Activated CD8-positive, alpha-beta memory T cell treated with anti-CD3 and anti-CD28 coated beads for 24 hours (primary cell): ENCODE measurements at regions not wholly inside any gene's neighbourhood (a gene's known extent, or its start where the extent isn't known, plus 50 kb on each side); places are given as distances from the start of the nearest gene placed in this dataset.

Source experiments
- DNase-seq: peaks from one replicate; pipeline ENCODE4 v3.0.0-alpha.2; 2020

DNA sequence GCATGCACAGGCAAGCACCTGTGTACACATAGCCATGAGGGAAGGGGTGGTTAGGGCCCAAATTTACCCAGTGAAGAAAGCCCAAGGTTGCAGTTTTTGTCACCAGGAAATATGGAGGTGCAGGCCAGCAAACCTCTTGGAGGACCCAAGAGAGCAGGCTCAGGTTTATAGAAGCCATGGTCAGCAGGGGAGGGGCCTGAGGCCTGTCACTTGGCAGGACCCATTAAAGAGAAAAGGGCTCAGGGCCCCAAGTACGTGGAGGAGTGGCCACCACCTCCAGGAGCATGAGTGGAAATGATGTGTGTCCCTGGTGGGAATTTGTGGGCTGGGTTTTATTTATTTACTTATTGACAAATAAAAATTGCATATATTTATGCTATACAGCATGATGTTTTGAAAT, 192.9 kb downstream of the HAUS1 start:
- no peak for DNase-seq

DNA sequence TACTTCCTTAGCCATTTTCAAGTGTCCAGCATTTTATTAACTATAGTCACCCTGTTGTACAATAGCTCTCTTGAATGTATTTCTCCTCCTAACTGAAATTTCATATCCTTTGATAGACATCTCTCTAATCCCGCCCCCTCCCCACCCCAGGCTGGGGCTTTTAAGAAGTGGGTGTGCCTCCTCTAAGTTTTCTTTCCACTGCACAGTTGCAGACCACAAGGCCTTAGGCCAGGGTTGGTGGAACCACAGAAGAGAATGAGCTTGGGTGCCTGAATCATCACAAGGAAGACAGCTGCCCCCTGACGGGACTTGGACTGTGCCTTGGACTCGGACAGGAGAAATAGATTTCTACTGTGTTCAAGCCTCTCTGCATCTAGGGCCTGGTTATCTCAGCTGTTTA, 193.4 kb downstream of the HAUS1 start:
- no peak for DNase-seq

DNA sequence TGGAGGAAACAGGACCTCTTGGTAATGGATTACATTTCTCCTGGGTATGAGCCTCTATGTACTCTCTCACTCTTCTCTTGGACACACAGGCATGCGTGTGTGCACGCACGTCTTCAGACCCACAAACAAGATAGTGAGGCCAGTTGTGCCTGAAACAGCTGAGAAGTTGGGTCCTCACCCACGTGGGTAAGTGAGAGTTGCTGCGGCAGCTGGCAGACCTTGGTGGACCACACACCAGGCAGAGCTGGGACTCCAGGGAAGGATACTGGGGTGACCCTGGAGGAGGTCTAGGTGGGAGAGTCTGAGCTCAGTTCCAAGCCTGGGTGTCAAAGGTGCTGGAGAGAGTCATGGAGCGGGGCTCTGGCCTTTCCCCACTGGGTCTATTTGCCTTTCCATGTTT, 194.3 kb downstream of the HAUS1 start:
- no peak for DNase-seq

DNA sequence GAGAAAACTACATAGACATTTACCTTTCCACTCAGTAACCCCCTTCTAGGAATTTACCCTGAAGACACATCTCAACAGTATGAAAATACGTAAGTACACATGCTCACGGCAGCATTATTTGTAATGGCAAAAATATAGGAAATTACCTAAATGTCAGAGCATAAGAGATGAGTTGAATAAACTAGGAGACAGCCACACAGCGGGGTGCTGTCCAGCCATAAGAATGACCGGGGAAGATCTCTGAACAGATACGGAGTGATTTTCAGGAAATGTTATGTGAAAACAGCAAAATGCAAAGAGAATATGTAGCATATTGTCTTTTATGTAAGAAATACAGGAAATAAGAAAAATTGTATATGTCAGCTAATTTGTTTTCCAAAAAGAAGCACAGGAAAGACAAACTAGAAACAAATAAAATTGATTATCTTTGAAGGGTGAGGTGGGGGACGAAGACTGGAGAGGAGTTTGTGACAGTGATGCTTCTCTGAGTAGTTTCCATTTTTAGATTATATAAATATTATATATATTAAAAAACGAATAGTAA, 195.4 kb downstream of the HAUS1 start:
- no peak for DNase-seq

DNA sequence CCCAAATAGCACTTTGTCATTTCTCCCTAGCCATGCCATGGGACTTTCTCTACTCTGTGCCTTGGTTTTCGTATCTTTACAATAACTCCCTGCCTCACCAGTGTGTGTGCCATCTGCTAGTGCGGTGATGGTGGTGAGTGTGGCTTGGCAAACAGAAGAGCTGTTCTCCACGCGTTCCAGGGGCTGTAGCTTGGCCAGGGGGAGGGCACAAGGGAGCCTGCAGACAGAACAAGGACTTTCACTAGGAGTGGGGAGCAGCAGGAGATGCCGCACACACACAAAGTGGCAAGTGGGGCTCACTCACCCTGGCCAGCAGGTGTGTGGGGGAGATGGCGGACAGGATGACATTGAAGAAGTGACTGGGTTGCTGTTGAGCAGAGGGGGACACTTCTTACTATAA, 196.9 kb downstream of the HAUS1 start:
- no peak for DNase-seq

DNA sequence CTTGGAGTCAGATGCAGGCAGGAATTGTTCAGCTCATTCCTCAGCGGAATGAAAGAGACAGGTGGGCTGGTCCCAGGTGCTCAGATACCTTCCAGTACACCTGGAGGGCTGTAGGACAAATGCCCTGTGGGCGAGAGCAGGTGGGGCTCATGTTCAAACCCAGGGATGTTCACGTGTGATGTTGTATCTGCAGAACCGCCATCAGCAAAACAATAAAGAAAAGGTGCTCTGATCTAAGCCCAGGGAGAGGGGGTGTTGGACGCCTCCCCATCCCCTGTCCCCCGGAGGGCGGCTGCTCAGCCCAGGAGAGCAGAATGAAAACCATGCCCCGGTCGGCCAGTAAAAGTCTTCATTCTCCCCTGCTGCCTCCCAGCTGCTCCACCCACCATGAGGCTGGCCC, 197.4 kb downstream of the HAUS1 start:
- no peak for DNase-seq

DNA sequence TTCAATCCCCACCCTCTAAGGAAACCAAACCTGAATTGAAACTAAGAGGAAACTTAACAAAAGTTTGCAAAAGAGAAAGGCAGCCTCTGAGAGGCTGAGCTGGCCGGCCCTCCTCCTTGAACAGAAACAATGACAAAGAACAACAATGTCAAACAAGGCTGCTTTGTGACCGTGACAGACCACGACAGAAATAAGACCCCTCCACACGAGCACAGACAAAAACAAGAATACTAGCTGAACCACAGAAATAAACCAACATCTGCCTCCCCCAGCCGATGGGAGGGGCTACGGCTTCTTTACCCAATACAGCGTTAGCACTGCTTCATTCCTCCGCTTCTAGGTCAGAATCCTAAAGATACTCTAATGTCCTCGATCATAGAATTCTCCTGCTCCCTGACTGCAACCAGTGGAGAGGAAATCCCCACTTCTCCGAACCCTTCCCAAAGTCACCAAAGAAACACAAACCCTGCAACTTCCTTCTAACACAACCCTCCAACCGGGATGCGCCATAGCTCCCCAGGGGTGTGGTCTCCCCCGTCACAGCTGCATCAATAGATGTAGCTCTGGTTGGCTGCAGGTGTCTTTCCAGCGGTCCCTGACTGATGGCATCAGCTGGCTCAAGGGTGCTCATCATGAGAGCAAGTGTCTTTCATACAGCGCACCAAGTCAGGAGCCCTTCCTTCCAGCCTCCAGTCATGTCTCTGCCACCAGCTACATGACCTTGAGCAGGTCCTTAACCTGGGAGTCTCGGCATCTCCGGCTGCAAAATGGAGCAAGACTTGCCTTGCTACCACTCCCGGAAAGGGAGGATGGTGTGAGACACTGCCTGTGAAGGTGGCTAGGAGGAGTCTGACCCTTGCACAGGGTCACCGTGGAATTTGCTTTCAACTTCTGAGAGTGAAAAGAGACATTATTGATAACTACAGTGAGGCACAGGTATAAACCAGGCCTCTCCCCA, 198.6 kb downstream of the HAUS1 start:
- no peak for DNase-seq

DNA sequence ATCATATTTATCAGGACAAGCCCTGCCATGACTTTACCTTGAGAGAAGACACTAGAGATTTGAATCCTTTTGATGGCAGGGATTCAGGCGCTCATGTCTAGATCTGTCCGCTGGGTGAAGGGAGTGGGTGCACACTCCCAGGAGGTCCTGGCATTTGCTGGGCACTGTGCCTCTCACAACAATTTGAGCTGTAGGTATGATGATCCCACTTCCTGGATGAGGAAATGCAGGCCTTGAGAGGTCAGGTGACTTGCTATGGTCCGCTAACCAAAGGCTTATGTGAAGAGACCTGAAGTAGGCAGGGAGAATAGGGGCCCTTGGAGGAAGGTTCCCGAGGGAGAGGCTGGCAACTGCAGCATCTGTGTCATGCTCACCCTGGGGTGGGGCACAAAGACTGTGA, 206.1 kb downstream of the HAUS1 start:
- DNase-seq: no peak

DNA sequence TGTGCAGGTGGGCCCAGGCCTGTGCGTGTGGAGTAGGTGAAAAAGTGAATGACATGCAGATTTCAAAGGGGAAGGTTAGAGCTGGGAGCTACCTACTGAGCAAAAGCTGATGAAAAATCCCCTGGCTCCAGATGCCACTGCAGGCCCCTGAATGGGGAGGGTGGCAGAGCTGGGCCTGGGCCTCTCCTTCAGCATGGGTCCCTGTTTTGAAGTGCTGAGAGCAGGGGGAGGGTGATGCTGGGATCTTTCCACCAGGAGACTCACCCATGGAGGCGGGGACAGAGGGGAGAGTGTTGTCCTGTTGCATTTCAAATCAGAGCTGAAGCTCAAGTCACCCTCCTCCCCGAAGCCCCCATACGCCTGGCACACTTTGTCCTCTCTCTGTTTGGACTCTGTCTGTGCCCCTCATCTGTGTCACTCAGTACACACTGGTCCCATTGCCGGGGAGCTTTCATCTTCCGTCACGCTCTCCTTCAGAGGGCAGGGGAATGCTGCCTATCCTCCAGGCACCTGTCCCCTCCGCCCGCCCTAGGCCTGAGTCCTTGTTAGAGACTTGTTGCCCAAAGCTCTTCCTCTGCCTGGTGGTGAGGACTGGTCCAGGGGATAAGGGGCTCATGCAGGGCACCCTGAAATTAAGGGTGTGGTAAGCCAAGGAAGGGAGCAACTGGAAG, 206.6 kb downstream of the HAUS1 start:
- no peak for DNase-seq

DNA sequence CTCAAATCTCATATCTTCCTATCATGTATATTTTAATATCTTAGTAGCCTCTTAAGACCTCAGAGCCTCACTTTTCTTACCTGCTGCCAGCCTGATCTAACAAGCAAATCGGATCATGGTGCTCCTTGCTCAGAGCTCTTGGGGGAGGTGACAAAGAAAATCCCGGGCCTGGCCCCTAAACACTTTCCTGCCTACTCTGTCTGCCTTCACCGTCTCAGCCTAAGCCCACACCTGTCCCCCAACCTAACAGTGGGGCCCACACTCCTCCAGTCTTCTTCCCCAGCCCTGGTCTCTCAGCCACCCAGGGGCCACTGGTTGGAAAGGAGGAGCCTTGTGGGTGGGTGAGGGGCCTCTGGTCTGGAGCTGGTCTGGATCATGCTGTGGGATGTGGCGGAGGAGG, 207.3 kb downstream of the HAUS1 start:
- no peak for DNase-seq

DNA sequence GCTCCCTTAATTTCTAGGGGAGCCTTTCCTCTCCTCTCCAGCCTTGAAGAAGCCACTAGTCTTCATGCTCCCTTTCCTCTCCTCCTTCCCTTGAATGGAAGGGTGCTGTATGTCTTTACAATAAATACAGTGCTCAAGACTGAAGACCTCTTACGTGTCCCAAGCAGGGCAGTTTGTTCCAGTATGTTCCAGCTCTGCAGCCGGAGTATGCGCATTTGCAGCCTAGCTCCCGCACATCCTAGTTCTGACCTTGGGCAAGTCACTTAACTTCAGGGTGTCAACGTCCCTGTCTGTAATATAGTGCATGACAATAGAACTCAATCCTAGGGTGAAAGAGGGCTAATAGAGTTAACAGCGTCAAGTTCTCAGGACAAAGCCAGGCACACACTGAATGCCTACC, 208.0 kb downstream of the HAUS1 start:
- DNase-seq: no peak

DNA sequence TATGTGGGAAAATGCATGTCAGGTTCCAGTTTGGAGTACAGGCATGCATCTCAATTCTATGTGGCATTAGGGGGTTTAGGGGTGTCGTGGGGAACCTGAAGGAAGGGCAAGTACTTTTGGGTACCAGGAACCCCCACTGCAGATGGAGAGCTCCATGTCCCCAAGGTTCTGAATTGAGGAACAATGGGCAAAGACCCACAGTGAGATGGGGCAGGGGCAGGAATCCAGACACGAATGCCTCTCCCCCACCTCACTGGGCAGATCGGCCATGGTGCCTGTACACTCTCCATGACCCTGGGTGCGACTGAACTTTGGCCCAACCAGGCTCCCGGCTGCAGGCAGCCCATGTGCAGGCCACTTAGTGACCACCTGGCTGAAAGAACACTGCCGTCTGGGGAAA, 209.3 kb downstream of the HAUS1 start:
- no peak for DNase-seq

DNA sequence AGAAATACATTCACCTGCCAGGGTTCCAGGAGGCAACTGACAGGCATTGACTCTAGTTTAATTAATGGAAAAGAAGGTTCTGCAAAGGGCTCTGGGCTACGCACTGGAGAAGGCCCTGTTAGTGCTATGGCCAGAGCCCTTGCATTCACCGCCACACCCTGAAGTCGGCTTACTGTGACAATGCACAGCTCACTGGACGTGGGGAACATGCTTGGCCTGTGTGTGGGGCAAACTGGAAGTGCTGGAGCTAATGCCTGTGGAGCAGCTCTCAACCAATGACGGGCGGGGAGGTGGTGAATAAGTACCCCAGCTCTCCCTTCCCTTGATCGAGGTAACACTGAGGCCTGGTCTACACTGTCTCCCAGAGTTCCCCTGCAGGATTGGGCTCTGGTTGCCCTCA, 209.8 kb downstream of the HAUS1 start:
- DNase-seq: no peak

DNA sequence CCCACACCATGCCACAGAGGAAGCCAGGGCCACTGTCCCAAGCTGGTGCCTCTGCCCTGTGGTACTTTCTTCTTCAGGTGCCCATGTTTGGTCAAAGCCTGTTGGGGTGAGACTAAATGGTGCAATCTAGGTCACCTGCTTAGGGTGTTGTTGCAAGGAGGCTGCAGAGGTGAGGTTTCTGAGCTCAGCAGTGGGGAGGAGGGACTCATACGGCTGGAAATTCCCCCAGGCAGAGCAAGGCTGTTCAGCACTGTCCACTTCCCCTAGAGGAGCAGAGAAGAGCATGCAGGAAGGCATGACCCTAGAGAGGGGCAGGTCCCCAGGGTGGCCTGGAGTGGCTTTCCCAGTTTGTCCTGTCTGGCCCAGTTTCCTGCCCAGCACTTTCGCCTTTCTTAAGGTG, 211.0 kb downstream of the HAUS1 start:
- DNase-seq: no peak

DNA sequence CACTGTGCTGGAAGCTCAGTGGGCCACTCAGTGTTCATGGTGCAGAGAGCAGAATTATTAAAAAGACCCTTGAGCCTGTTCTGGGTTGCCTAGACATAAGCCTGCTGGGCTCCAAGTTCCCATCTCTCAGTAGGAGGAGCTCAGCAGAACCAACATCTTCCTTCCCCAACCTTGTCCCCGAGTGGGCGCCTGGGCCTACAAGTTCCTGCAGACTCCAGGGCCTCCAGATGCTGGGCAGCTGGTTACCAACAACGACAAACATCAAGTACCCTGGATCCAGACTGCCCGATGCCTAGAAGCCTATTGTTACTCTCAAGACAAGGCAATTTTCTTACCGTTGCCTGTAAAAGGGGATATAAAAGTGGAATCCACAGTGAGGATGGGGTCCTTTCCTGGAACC, 214.2 kb downstream of the HAUS1 start:
- DNase-seq: no peak

DNA sequence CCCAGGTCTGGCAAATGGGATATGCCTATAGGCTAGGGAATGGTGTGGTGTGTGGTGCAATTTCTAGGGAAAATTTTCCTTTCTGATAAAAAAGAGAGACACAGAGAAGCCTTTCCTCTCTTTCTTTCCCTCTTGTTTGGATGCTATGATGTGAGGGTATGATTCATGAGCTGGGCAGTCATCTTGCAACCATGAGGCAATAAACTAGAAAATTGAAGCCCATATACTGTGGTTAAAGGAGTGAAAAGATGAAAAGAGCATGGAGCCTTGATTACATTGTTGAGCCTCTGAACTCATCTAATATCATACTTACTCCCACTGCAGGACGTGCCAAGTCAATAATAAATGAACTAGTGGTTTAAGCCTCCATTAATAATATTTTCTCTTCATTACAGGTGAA, 215.6 kb downstream of the HAUS1 start:
- DNase-seq: no peak

DNA sequence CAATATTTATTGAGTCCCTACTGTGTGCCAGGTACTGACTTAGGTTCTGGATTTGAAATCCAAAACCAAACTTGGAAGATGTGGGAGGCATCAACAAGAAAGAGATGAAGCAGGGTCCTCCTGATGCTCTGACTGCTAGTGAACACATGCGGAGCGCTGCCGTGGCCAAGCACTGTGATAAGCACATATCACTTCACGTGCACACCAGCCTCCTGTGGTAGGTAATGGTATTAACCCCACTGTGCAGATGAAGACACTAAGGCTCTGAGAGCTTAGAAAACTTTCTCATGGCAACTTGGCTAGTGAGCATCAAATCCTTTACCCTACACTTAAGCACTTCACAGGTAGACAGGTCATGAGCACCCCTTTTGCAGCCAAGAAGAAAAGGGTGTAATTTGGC, 216.1 kb downstream of the HAUS1 start:
- no peak for DNase-seq

DNA sequence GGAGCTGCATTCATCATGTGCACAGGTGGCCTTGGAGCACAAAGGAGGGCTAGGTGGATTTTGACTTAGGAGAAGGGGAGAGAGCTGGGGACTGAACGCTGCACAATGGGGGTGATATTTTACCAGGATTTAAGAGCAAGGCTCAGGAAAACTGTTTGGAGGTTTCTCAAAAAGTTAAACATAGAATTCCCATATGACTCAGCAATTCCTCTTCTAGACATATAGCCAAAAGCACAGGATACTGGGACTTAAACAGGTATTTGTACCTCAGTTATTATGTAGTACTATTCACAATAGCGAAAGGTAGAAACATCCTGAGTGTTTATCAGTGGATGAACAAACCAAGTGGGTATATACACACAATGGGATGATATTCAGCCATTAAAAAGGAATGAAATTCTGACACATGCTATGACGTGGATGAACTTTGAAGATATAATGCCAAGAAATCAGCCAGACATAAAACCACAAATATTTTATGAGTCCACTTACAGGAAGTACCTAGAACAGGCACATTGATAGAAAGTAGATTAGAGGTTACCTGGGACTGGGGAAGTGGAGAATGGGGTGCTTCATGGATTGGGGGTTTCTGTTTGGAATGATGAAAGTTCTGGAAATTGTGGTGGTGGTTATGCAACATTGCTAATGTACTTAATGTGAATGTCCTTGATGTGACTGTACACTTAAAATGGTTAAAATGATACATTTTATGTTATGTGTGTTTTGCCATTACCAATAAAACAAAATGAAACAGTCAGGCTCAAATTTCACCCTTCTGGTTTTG, 216.9 kb downstream of the HAUS1 start:
- DNase-seq: no peak

DNA sequence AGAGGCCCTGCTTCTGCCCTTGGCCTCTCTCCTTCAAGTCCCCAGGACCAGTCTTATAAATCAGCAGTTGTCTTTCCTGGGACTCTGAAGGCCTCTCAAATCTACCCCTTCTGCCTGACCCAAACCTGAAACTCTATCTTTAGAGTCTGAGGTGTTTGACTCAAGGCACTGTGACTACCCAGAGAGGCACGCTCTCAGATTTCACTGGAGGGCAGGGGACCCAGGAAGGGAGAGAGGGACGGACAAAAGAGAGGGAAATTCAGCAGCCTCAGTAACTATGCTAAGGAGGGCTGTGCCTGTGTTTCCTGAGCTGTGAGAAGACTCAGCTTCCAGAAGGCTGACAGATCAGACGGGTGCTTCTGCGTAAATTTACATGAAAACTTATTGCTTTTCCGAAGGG, 217.8 kb downstream of the HAUS1 start:
- DNase-seq: no peak

DNA sequence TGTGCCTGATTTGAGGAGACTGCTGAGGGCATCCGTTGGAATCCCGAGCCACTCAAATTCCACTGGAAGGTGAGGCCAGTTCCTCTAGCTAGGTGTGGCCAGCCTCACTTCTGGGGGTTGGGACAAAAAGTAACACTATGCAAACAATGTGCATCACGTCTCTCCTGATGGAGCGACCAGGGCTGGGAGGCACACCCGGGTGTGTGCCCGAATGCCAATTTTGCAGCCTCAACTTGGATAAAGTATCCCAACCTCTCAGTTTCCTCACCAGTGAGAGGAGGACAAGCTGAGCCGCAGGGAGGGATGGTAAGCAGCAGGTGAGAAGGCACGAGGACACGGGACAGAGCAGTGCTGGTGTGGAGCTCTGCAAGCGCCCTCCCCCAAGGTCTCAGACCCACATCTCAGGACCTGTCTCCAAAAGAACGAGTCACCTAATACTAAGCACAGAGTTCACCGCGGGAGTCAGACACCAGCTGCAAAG, 218.3 kb downstream of the HAUS1 start:
- no peak for DNase-seq

DNA sequence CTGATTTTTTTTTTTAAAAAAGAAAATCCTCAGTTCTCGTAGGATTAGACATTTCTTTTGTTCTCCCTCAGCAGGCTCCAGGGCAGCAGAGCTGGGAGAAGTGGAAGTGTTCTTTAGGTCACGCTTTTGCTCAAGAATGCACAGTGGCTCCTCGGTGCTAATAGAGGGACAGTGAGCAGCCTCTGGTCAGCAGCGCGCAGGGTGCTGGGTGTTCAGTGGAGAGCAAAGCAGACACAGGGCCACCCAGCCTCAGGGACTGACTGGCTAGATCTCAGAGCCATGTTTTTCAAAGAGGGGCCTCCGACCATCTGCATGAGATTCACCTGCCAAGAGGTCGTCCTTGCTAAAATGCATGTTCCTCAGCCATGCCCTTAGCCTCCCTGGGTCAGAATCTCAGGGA, 218.8 kb downstream of the HAUS1 start:
- no peak for DNase-seq

DNA sequence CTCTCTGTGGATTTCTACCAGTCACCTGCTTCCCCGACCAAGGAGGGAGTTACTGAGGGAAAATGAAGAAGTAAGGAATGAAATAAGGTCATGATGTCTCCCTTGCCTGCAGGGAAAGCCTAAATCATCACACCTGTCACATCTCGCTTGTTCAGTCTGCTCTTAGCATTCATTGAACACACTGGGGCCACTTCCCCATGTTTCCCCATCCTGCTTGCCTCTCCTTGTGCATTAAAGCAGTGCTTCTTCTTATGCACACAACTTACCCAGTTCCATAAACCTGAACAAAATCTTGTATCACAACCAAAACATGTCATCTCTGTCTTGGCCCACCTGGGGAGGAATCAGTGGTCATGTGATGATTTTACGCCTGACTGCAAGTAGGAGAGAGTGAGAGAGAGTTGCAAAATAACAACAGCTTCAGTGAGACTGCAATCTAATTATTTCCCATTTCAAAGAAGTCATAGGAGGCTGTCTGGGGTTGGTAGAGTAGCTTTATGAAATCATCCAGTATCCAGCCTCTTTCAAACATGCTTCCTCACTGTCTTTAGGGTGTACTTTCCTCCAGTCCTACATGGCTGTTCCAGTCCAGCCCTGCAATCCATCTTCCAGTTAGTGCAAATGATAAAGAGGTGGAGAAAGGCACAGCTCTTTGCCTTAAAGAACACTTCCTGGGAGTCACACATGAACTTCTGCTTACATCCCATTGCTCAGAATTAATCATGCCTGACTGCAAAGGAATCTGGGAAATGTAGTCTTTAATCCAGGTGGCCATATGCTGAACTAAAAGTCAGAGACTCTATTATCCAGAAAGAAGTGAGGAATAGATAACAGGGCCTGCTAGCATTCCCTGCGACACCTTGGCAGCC, 220.1 kb downstream of the HAUS1 start:
- DNase-seq: no peak
